HCT116 (cell line): ENCODE measurements at regions not wholly inside any gene's neighbourhood (a gene's known extent, or its start where the extent isn't known, plus 50 kb on each side); places are given as distances from the start of the nearest gene placed in this dataset.

Source experiments
- CEBPB ChIP-seq: IDR thresholded peaks from 2 replicates; pipeline ENCODE4 v1.6.1; 2012; ENCODE audit warnings: low read depth
- CTCF ChIP-seq, 3 experiments: fragments of 200-600 bp in 1 of 3; sonication (generic) in 1 of 3; IDR thresholded peaks in 2 of 3; conservative IDR thresholded peaks in 1 of 3; 2 replicates each; pipeline ENCODE4 v1.5.1; 2012 to 2017; ENCODE audit warnings: low read depth in 2 of 3, low read length in 2 of 3, antibody characterized with exemption in 1 of 3, borderline replicate concordance in 1 of 3, control low read depth in 1 of 3, mild to moderate bottlenecking in 1 of 3, mixed read lengths in 1 of 3, mixed run types in 1 of 3, moderate library complexity in 1 of 3; ENCODE audit not compliant: insufficient read depth in 1 of 3
- EGR1 ChIP-seq: IDR thresholded peaks from 2 replicates; pipeline ENCODE4 v1.6.1; 2012; ENCODE audit warnings: low read depth
- FOSL1 ChIP-seq: IDR thresholded peaks from 2 replicates; pipeline ENCODE4 v1.6.1; 2012; ENCODE audit warnings: low read depth
- JUND ChIP-seq: IDR thresholded peaks from 2 replicates; pipeline ENCODE4 v1.6.1; 2012
- POLR2A ChIP-seq: IDR thresholded peaks from 2 replicates; pipeline ENCODE4 v1.7.0; 2011; ENCODE audit warnings: borderline replicate concordance; ENCODE audit not compliant: insufficient read depth, insufficient read length; ENCODE audit errors: extremely low read depth
- POLR2AphosphoS5 ChIP-seq: IDR thresholded peaks from 2 replicates; pipeline ENCODE4 v1.6.1; 2011; ENCODE audit warnings: mild to moderate bottlenecking, low read depth, low read length, moderate library complexity
- REST ChIP-seq: IDR thresholded peaks from 2 replicates; pipeline ENCODE4 v1.6.1; 2012; ENCODE audit warnings: low read depth
- SP1 ChIP-seq: IDR thresholded peaks from 2 replicates; pipeline ENCODE4 v1.6.1; 2012; ENCODE audit warnings: low read depth
- TCF7L2 ChIP-seq: IDR thresholded peaks from 2 replicates; pipeline ENCODE4 v1.7.0; 2011; ENCODE audit warnings: borderline replicate concordance, inconsistent platforms; ENCODE audit not compliant: insufficient read depth, insufficient read length; ENCODE audit errors: extremely low read depth

- TF ChIP-seq POLR2A (no peak), TCF7L2 (no peak), REST (no peak), JUND (no peak), CTCF (IDR thresholded peaks at IDR 0.05 in 2 of 3, conservative IDR thresholded peaks at IDR 0.05 in 1 of 3; ENCODE audit: borderline replicate concordance in 1 of 3, insufficient read depth in 1 of 3, low read depth in 2 of 3, low read length in 2 of 3) (no peak), FOSL1 (no peak), POLR2AphosphoS5 (no peak), EGR1 (no peak), SP1 (no peak), CEBPB (no peak)
Measured at GRCh38 chr16:60110531-60110930, 1376.4 kb upstream of the GOT2 start.
